GM13977 (cell line): ENCODE measurements at regions not wholly inside any gene's neighbourhood (a gene's known extent, or its start where the extent isn't known, plus 50 kb on each side); places are given as distances from the start of the nearest gene placed in this dataset.

Experiments
- DNase-seq: peaks from one replicate; pipeline ENCODE4 v3.0.0; 2012; ENCODE audit warnings: low spot score
- in situ Hi-C: fragments of 300-500 bp; cut with MboI; formaldehyde crosslinking; loops from one replicate; pipeline ENCODE4 v1.12.0; 2022; ENCODE audit warnings: low sequenced_read_pairs, low pct_unique_long_range_greater_than_20kb, mixed read lengths, inconsistent platforms; ENCODE audit not compliant: unreplicated experiment
- TF ChIP-seq, protein P1 (sequence below): IDR thresholded peaks from 2 replicates; pipeline ENCODE4 v1.5.1; 2012; ENCODE audit warnings: mild to moderate bottlenecking, control low read depth; ENCODE audit not compliant: insufficient read depth; ENCODE audit errors: extremely low read depth, missing control alignments

DNA sequence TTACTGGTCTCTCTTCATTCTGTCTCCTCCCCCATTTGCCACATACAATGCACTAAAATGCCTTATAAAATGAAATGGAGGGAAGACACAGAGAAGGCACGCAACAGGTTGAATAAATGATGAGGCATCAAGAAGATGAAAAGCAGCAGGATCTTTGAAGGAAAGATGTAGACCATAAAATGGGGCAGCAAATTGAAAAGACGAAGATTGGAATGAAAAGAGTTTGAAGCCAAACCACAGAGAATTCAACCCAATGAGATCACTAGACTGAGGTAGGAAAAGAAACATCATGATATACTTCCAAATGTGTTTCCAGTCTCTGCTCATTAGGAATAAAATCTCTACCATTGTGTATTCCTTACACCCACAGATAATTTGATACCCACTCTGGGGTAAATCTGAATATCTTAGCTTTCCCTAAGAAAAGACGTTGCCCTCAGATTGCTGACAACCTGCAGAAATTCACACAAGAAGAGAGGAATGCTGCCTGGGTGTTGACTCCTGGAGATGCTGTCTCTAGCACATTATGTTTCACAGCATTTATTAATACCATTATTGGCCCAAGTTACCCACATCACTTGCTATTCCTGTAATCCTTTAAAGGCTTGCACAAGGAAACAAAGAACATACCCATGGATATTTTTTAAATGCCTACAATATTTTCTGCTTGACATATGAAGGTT is 230.9 kb downstream of the LTN1 start:
- in situ Hi-C loops, result no loop called here
- no peak for DNase-seq
- TF ChIP-seq, protein P1, sequence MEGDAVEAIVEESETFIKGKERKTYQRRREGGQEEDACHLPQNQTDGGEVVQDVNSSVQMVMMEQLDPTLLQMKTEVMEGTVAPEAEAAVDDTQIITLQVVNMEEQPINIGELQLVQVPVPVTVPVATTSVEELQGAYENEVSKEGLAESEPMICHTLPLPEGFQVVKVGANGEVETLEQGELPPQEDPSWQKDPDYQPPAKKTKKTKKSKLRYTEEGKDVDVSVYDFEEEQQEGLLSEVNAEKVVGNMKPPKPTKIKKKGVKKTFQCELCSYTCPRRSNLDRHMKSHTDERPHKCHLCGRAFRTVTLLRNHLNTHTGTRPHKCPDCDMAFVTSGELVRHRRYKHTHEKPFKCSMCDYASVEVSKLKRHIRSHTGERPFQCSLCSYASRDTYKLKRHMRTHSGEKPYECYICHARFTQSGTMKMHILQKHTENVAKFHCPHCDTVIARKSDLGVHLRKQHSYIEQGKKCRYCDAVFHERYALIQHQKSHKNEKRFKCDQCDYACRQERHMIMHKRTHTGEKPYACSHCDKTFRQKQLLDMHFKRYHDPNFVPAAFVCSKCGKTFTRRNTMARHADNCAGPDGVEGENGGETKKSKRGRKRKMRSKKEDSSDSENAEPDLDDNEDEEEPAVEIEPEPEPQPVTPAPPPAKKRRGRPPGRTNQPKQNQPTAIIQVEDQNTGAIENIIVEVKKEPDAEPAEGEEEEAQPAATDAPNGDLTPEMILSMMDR, result no peak

DNA sequence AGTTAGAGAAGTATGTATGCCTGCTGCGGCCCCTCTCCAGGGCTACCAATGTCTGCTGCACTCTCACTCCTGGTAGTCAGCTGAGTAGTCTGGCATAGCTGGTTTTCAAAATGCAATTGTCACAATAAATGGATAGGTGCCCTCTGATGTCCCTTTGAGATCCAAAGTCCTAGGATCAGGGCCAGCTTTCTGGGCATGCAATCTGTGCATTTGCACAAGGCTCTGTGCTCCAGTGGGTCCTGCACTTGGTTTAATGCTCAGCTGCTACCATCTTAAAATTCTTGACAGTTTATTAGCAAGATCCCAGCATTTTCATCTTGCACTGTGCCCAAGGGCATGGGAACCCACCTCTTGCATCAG is 233.8 kb downstream of the LTN1 start:
- in situ Hi-C loops, result no loop called here
- no peak for DNase-seq
- TF ChIP-seq, protein P1, result no peak

DNA sequence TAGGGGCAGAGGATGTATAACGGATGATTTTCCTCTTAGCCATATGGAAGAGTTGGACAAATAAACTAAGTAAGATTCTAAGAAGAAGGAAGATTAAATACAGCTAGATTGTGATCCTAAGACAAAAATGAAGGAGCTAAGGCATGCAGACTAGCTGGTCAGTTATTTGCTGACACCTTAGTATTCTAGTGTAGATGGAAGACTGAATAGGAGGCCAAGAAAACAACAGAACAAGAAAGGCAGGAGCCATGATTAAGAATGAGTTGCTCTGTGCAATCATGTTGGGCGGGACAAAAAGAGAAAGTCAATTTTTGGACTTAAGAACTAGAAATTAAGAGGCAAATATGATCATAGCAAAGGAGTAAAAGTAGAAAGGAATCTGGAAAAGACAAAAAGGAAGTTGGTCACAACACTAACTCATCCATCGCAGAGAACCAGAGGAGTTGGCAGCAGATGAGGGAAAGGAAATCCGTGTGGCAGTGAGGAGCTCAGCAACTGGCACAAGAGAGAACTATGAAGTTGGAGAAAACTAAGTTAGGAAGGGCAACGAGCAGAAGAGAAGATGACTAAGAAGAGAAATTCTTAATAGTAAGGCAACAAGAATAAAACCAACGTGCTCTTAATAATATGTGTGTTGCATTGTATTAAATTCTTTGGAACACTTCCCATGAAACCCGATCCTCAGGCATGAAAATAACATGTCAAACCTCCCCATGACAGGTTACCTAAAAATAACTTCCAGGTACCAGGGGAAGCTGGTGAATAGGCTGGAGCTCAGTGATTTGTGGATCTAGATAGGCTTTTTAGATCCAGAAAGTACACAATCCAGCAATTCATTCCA is 234.4 kb downstream of the LTN1 start:
- DNase-seq, result no peak
- in situ Hi-C loops, result no loop called here
- TF ChIP-seq, protein P1, result no peak

GRCh38 chr21:28754862-28755261 is 237.8 kb downstream of the LTN1 start:
- in situ Hi-C loops, result no loop called here
- DNase-seq, result no peak
- TF ChIP-seq, protein P1, result no peak

DNA sequence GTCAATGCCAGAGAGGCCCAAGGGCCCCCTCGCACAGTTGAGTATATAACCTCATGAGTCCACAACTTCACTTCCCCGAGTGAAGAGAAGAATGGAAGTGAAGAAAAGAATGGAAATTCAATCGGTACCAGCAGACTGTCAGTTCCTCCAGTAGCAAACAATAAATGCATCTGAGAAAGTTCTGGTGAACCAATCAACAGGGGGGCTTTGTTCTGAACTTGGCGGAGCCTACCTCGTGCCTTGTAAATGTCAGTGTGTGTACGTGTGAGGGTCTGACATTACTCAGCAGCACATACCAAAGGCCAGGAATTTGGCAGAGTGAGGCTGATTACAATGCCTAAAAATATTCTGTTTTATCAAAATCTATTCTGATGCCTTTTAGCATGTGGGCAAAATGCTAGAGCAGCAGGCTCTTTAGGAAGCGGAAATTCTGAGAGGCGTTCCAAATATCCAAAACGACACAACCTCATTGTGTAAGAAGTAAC is 238.5 kb downstream of the LTN1 start:
- no peak for DNase-seq
- TF ChIP-seq, protein P1, result no peak
- in situ Hi-C loops, result no loop called here

DNA sequence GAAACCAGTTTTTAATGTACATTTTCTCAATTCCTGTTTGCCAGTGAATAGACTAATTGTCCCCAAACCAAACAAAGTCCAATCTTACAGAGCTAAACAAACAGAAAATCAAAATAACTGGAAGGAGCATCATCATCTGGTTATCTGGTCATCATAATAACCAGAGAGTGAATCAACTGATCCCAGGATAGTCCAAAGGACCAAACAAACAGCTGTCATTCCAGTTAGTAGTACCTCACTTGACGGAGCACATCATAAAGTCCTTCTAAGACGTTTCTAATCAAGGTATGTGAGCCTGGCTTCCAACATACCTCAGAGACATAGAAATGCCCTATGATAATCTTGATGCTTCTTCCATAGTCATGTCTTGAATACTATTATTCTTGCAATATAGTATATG is 240.5 kb downstream of the LTN1 start:
- in situ Hi-C loops, result no loop called here
- no peak for DNase-seq
- TF ChIP-seq, protein P1, result no peak
